Activated T-helper 1 cell treated with anti-CD3 and anti-CD28 coated beads, Interleukin-2, amount 50 U/mL, for 16 hours (primary cell): ENCODE measurements at regions not wholly inside any gene's neighbourhood (a gene's known extent, or its start where the extent isn't known, plus 50 kb on each side); places are given as distances from the start of the nearest gene placed in this dataset.

Experiments used
- DNase-seq, 2 donors: peaks; one replicate each; pipeline ENCODE4 v3.0.0-alpha.2; 2020; ENCODE audit warnings: low read depth in 1 of 2, low spot score in 1 of 2

- DNase-seq, result no peak
Measured at GRCh38 chr22:48473202-48473601, 1354.5 kb downstream of the BRD1 start.

GRCh38 chr22:48464246-48464645 is 1363.4 kb downstream of the BRD1 start:
- no peak for DNase-seq

GRCh38 chr22:48459859-48460823 is 1367.5 kb downstream of the BRD1 start:
- no peak for DNase-seq

GRCh38 chr22:48459259-48459658 is 1368.4 kb downstream of the BRD1 start:
- no peak for DNase-seq

- no peak for DNase-seq
Measured at GRCh38 chr22:48456449-48456848, 1371.2 kb downstream of the BRD1 start.

- no peak for DNase-seq
Measured at GRCh38 chr22:48453751-48454485, 1373.8 kb downstream of the BRD1 start.

GRCh38 chr22:48453171-48453570 is 1374.5 kb downstream of the BRD1 start:
- no peak for DNase-seq

GRCh38 chr22:48452766-48453165 is 1374.9 kb downstream of the BRD1 start:
- DNase-seq, result no peak

- DNase-seq, result no peak
Measured at GRCh38 chr22:48451891-48452290, 1375.8 kb downstream of the BRD1 start.

- DNase-seq, result no peak
Measured at GRCh38 chr22:48450188-48450825, 1377.4 kb downstream of the BRD1 start.

- no peak for DNase-seq
Measured at GRCh38 chr22:48449466-48450187, 1378.0 kb downstream of the BRD1 start.

- DNase-seq, result no peak
Measured at GRCh38 chr22:48448821-48449220, 1378.9 kb downstream of the BRD1 start.

- no peak for DNase-seq
Measured at GRCh38 chr22:48445113-48445827, 1382.4 kb downstream of the BRD1 start.

- DNase-seq, result no peak
Measured at GRCh38 chr22:48444320-48445112, 1383.2 kb downstream of the BRD1 start.

GRCh38 chr22:48443680-48444079 is 1384.0 kb downstream of the BRD1 start:
- no peak for DNase-seq

GRCh38 chr22:48442663-48443062 is 1385.0 kb downstream of the BRD1 start:
- no peak for DNase-seq

GRCh38 chr22:48441553-48441850 is 1386.2 kb downstream of the BRD1 start:
- DNase-seq, result no peak

GRCh38 chr22:48440673-48441552 is 1386.8 kb downstream of the BRD1 start:
- DNase-seq, result no peak

- DNase-seq, result no peak
Measured at GRCh38 chr22:48440176-48440575, 1387.5 kb downstream of the BRD1 start.
